ENCODE measurements at regions not wholly inside any gene's neighbourhood (a gene's known extent, or its start where the extent isn't known, plus 50 kb on each side); places are given as distances from the start of the nearest gene placed in this dataset.

- DNase-seq: no peak
- H3K27ac ChIP-seq: no peak overlapping the region
- TF ChIP-seq, protein P1, sequence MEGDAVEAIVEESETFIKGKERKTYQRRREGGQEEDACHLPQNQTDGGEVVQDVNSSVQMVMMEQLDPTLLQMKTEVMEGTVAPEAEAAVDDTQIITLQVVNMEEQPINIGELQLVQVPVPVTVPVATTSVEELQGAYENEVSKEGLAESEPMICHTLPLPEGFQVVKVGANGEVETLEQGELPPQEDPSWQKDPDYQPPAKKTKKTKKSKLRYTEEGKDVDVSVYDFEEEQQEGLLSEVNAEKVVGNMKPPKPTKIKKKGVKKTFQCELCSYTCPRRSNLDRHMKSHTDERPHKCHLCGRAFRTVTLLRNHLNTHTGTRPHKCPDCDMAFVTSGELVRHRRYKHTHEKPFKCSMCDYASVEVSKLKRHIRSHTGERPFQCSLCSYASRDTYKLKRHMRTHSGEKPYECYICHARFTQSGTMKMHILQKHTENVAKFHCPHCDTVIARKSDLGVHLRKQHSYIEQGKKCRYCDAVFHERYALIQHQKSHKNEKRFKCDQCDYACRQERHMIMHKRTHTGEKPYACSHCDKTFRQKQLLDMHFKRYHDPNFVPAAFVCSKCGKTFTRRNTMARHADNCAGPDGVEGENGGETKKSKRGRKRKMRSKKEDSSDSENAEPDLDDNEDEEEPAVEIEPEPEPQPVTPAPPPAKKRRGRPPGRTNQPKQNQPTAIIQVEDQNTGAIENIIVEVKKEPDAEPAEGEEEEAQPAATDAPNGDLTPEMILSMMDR (IDR thresholded peaks at IDR 0.05; ENCODE audit: low read depth, low read length): no peak
Measured at GRCh38 chr11:69884286-69884685, 65.1 kb upstream of the FGF3 start.

GRCh38 chr11:69884751-69885150, 65.5 kb upstream of the FGF3 start:
- Histone ChIP-seq H3K36me3 (no peaks in the 10 kb centered on the region), H3K27me3 (ENCODE audit: insufficient read depth, low read depth, severe bottlenecking) (no peaks in the 10 kb centered on the region), H3K27ac (no peak overlapping the region), H3K9me3 (ENCODE audit: severe bottlenecking) (no peaks in the 10 kb centered on the region), H3K4me3 (ENCODE audit: low read depth, low read length) (no peak overlapping the region)
- TF ChIP-seq, protein P1 (IDR thresholded peaks at IDR 0.05; ENCODE audit: low read depth, low read length): no peak
- no peak for DNase-seq

More at GRCh38 chr11:69884286-69884685, 65.1 kb upstream of the FGF3 start:
- Histone ChIP-seq H3K36me3 (no peaks in the 10 kb centered on the region), H3K4me3 (ENCODE audit: low read depth, low read length) (no peak overlapping the region), H3K9me3 (ENCODE audit: severe bottlenecking) (no peaks in the 10 kb centered on the region), H3K27me3 (ENCODE audit: insufficient read depth, low read depth, severe bottlenecking) (no peaks in the 10 kb centered on the region)

DNA sequence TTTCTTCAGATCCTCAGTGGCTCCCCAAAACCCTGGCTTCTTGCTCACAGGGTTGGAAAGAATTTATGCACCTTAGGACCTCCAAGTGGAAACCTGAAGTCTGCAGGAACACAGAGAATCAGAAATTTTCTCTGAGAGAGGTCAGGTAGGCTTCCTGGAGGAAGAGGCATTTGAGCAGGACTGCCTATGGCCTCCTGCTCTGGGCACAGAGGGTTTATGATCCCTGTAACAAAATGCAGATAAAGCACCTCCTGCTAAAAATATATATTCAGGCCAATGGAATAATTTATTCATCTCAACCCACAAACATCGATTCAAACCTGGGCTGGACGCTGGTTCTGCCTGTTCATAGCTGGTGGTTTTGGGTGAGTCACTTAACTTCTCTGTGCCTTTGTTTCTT, 68.1 kb upstream of the FGF3 start:
- no peak overlapping the region for H3K27ac ChIP-seq
- H3K4me3 ChIP-seq (ENCODE audit: low read depth, low read length): no peak overlapping the region
- H3K9me3 ChIP-seq (ENCODE audit: severe bottlenecking): no peaks in the 10 kb centered on the region
- H3K27me3 ChIP-seq (ENCODE audit: insufficient read depth, low read depth, severe bottlenecking): no peaks in the 10 kb centered on the region
- no peaks in the 10 kb centered on the region for H3K36me3 ChIP-seq
- TF ChIP-seq, protein P1 (IDR thresholded peaks at IDR 0.05; ENCODE audit: low read depth, low read length): no peak
- no peak for DNase-seq

- no peaks in the 10 kb centered on the region for H3K36me3 ChIP-seq
- DNase-seq: no peak
- no peak overlapping the region for H3K27ac ChIP-seq
- no peaks in the 10 kb centered on the region for H3K27me3 ChIP-seq (ENCODE audit: insufficient read depth, low read depth, severe bottlenecking)
- TF ChIP-seq, protein P1 (IDR thresholded peaks at IDR 0.05; ENCODE audit: low read depth, low read length): no peak
- no peaks in the 10 kb centered on the region for H3K9me3 ChIP-seq (ENCODE audit: severe bottlenecking)
- no peak overlapping the region for H3K4me3 ChIP-seq (ENCODE audit: low read depth, low read length)
Measured at GRCh38 chr11:69887841-69888427, 68.7 kb upstream of the FGF3 start.

- no peaks in the 10 kb centered on the region for H3K27me3 ChIP-seq (ENCODE audit: insufficient read depth, low read depth, severe bottlenecking)
- peak; percentile 81 for DNase-seq
- TF ChIP-seq, protein P1 (IDR thresholded peaks at IDR 0.05; ENCODE audit: low read depth, low read length): peak; percentile 93
Measured at GRCh38 chr11:69888483-69889181, 69.4 kb upstream of the FGF3 start.

More at GRCh38 chr11:69888483-69889181, 69.4 kb upstream of the FGF3 start:
- Histone ChIP-seq H3K27ac (no peak overlapping the region), H3K9me3 (ENCODE audit: severe bottlenecking) (no peaks in the 10 kb centered on the region), H3K4me3 (ENCODE audit: low read depth, low read length) (no peak overlapping the region), H3K36me3 (no peaks in the 10 kb centered on the region)
